Testis (tissue), 2 donors: ENCODE measurements at regions not wholly inside any gene's neighbourhood (a gene's known extent, or its start where the extent isn't known, plus 50 kb on each side); places are given as distances from the start of the nearest gene placed in this dataset.

Source experiments
- DNase-seq: peaks from one replicate; pipeline ENCODE4 v3.0.0-alpha.2; 2019
- H3K27ac ChIP-seq, 2 donors: fragments of 200-600 bp; sonication (generic); one replicate each; pipeline ENCODE4 v1.5.1; 2019
- H3K27me3 ChIP-seq: fragments of 200-600 bp; sonication (generic); one replicate; pipeline ENCODE4 v1.5.1; 2019
- H3K36me3 ChIP-seq: fragments of 200-600 bp; sonication (generic); one replicate; pipeline ENCODE4 v1.5.1; 2017; ENCODE audit warnings: low read depth; ENCODE audit errors: missing control alignments
- H3K4me1 ChIP-seq: fragments of 200-600 bp; sonication (generic); one replicate; pipeline ENCODE4 v1.5.1; 2019
- H3K4me3 ChIP-seq, 2 donors: fragments of 200-600 bp; sonication (generic); one replicate each; pipeline ENCODE4 v1.5.1; 2017 to 2019
- H3K9me3 ChIP-seq: fragments of 200-600 bp; sonication (generic); one replicate; pipeline ENCODE4 v1.5.1; 2017
- CTCF ChIP-seq, 3 experiments: fragments of 450-650 bp in 2 of 3; fragments of 200-600 bp in 1 of 3; sonication (generic) in 1 of 3; IDR thresholded peaks; one replicate each; pipeline ENCODE4 v1.5.1; 2016 to 2019; ENCODE audit warnings: antibody characterized with exemption in 3 of 3, mild to moderate bottlenecking in 2 of 3, moderate library complexity in 1 of 3
- POLR2A ChIP-seq: fragments of 450-650 bp; IDR thresholded peaks from one replicate; pipeline ENCODE4 v1.6.1; 2017; ENCODE audit warnings: antibody characterized with exemption, mild to moderate bottlenecking, moderate library complexity
- WGBS, 2 donors: methylation state at CpG; one replicate each; pipeline ENCODE4 v1.1.5; 2018; 5-methylcytosine and 5-hydroxymethylcytosine counted together
- intact Hi-C: fragments of 100-400 bp; cut with DNase I; formaldehyde crosslinking; loops from one replicate; pipeline ENCODE4 v1.15.1; 2023; ENCODE audit warnings: low total_unique reads

- DNase-seq = peak; percentile 68
- Histone ChIP-seq H3K4me1 (peaks cover 5% of the 10 kb centered on the region), H3K4me3 (peak overlapping the region; percentile 55 to 66), H3K36me3 (no peaks in the 10 kb centered on the region), H3K27ac (peak overlapping the region in 1 of 2 donors; percentile 59), H3K9me3 (no peaks in the 10 kb centered on the region), H3K27me3 (no peaks in the 10 kb centered on the region)
- TF ChIP-seq CTCF (IDR thresholded peaks at IDR 0.05) = peak; percentile 6 to 35 (median 30)
- TF ChIP-seq POLR2A = no peak
- intact Hi-C loops = no loop called here
- 1 to 3% methylated on average over 5 to 55 of the region's 57 CpGs for WGBS, 2 donors
These were observed 144.5 kb upstream of the ZNF536 start for GRCh38 chr19:30227661-30228112.

GRCh38 chr19:30228113-30228834, 143.9 kb upstream of the ZNF536 start:
- no peaks in the 10 kb centered on the region for H3K9me3 ChIP-seq
- peak overlapping the region; percentile 55 to 66 for H3K4me3 ChIP-seq
- H3K36me3 ChIP-seq = no peaks in the 10 kb centered on the region
- peak overlapping the region in 1 of 2 donors; percentile 59 for H3K27ac ChIP-seq
- no peaks in the 10 kb centered on the region for H3K27me3 ChIP-seq
- no peak for TF ChIP-seq POLR2A
- TF ChIP-seq CTCF (IDR thresholded peaks at IDR 0.05) = no peak
- WGBS, 2 donors = 1% methylated on average over 56 to 59 of the region's 62 CpGs
- intact Hi-C loops = no loop called here
- H3K4me1 ChIP-seq = peaks cover 5% of the 10 kb centered on the region
- DNase-seq = no peak

GRCh38 chr19:30228835-30229524, 143.2 kb upstream of the ZNF536 start:
- intact Hi-C loops = no loop called here
- 6 to 31% methylated on average over 10 to 34 of the region's 35 CpGs for whole genome bisulfite sequencing, 2 donors
- Histone ChIP-seq H3K4me3 (peak overlapping the region; percentile 55 to 66), H3K9me3 (no peaks in the 10 kb centered on the region), H3K27ac (peak overlapping the region in 1 of 2 donors; percentile 53), H3K36me3 (no peaks in the 10 kb centered on the region), H3K4me1 (peaks cover 5% of the 10 kb centered on the region), H3K27me3 (no peaks in the 10 kb centered on the region)
- no peak for DNase-seq
- TF ChIP-seq POLR2A = no peak
- TF ChIP-seq CTCF (IDR thresholded peaks at IDR 0.05) = no peak

- peak; percentile 59 for DNase-seq
- no peaks in the 10 kb centered on the region for H3K27me3 ChIP-seq
- H3K4me3 ChIP-seq = peak overlapping the region in 1 of 2 donors; percentile 66
- TF ChIP-seq CTCF (IDR thresholded peaks at IDR 0.05) (no peak), POLR2A (no peak)
- H3K27ac ChIP-seq = no peak overlapping the region
- peaks cover 5% of the 10 kb centered on the region for H3K4me1 ChIP-seq
- H3K36me3 ChIP-seq = no peaks in the 10 kb centered on the region
- intact Hi-C loops = no loop called here
- H3K9me3 ChIP-seq = no peaks in the 10 kb centered on the region
- WGBS, 2 donors = 33 to 38% methylated on average over 10 to 14 of the region's 14 CpGs
These were observed 142.5 kb upstream of the ZNF536 start for GRCh38 chr19:30229525-30230174.
